ENCODE measurements at regions not wholly inside any gene's neighbourhood (a gene's known extent, or its start where the extent isn't known, plus 50 kb on each side); places are given as distances from the start of the nearest gene placed in this dataset.

DNA sequence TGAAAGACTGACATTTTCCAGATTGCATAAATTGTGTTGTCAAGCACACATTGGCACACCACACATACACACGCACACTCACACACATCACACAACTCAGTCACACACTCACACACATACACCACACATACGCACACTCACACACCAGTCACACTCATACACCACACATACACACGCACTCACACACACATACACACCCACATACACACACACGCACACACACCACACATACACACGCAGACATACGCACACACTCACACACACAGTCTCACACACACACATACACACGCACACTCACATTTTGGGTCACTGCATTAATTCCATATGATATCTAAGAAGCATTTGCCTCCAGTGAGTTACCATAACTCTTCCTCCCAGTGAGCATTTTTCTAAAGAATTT lies 578.3 kb upstream of the FRG1 start:
- Histone ChIP-seq H3K4me2 (ENCODE audit: extremely low read depth, insufficient read depth, low read length) (no peak overlapping the region), H3K4me1 (ENCODE audit: control insufficient read depth, extremely low read depth, insufficient read depth, low read length) (no peaks in the 10 kb centered on the region), H3K9ac (ENCODE audit: insufficient read depth, low read length) (no peak overlapping the region), H3K4me3 (replicated peaks in 1 of 4; ENCODE audit: control extremely low read depth in 1 of 4, insufficient read depth in 1 of 4, low read depth in 3 of 4, low read length in 4 of 4) (no peak overlapping the region), H3K79me2 (ENCODE audit: control insufficient read depth, insufficient read depth, low read length) (no peaks in the 10 kb centered on the region), H3K27ac (ENCODE audit: insufficient read depth, low read length) (no peak overlapping the region), H3K9me3 (ENCODE audit: control insufficient read depth, insufficient read depth, low read depth, low read length) (no peaks in the 10 kb centered on the region), H4K20me1 (ENCODE audit: control insufficient read depth, extremely low read depth, insufficient read depth, low read length) (no peaks in the 10 kb centered on the region), H2AFZ (ENCODE audit: low read length) (no peak overlapping the region), H3K36me3 (ENCODE audit: control insufficient read depth, insufficient read depth, low read length) (no peaks in the 10 kb centered on the region), H3K27me3 (ENCODE audit: control insufficient read depth, insufficient read depth, low read length) (no peaks in the 10 kb centered on the region)
- DNase-seq (ENCODE audit: low read depth in 2 of 2): no peak
- TF ChIP-seq, protein P1, sequence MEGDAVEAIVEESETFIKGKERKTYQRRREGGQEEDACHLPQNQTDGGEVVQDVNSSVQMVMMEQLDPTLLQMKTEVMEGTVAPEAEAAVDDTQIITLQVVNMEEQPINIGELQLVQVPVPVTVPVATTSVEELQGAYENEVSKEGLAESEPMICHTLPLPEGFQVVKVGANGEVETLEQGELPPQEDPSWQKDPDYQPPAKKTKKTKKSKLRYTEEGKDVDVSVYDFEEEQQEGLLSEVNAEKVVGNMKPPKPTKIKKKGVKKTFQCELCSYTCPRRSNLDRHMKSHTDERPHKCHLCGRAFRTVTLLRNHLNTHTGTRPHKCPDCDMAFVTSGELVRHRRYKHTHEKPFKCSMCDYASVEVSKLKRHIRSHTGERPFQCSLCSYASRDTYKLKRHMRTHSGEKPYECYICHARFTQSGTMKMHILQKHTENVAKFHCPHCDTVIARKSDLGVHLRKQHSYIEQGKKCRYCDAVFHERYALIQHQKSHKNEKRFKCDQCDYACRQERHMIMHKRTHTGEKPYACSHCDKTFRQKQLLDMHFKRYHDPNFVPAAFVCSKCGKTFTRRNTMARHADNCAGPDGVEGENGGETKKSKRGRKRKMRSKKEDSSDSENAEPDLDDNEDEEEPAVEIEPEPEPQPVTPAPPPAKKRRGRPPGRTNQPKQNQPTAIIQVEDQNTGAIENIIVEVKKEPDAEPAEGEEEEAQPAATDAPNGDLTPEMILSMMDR (conservative IDR thresholded peaks at IDR 0.05 in 1 of 2, IDR thresholded peaks at IDR 0.05 in 1 of 2; ENCODE audit: low read depth in 1 of 2, low read length in 2 of 2): no peak
- TF ChIP-seq EZH2 (IDR thresholded peaks at IDR 0.05; ENCODE audit: low read length, missing control alignments): no peak

DNA sequence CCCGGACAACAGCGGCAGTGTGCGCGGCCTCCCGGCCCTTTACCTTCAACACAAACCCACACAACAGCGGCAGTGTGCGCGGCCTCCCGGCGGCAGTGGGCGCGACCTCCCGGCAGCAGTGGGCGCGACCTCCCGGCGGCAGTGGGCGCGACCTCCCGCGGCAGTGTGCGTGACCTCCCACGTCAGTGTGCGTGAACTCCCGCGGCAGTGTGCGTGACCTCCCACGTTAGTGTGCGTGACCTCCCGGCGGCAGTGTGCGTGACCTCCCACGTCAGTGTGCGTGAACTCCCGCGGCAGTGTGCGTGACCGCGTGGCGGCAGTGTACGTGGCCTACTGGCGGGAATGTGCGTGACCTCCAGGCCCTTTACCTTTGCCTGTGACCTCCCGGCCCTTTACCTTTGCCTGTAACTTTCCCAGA lies 576.6 kb upstream of the FRG1 start:
- DNase-seq (ENCODE audit: low read depth in 2 of 2): no peak
- no peaks in the 10 kb centered on the region for H4K20me1 ChIP-seq (ENCODE audit: control insufficient read depth, extremely low read depth, insufficient read depth, low read length)
- H3K4me2 ChIP-seq (ENCODE audit: extremely low read depth, insufficient read depth, low read length): no peak overlapping the region
- no peaks in the 10 kb centered on the region for H3K79me2 ChIP-seq (ENCODE audit: control insufficient read depth, insufficient read depth, low read length)
- H3K4me3 ChIP-seq (replicated peaks in 1 of 4; ENCODE audit: control extremely low read depth in 1 of 4, insufficient read depth in 1 of 4, low read depth in 3 of 4, low read length in 4 of 4): no peak overlapping the region
- no peak overlapping the region for H3K27ac ChIP-seq (ENCODE audit: insufficient read depth, low read length)
- no peak overlapping the region for H3K9ac ChIP-seq (ENCODE audit: insufficient read depth, low read length)
- TF ChIP-seq, protein P1 (conservative IDR thresholded peaks at IDR 0.05 in 1 of 2, IDR thresholded peaks at IDR 0.05 in 1 of 2; ENCODE audit: low read depth in 1 of 2, low read length in 2 of 2): no peak
- no peak for TF ChIP-seq EZH2 (IDR thresholded peaks at IDR 0.05; ENCODE audit: low read length, missing control alignments)
- no peak overlapping the region for H2AFZ ChIP-seq (ENCODE audit: low read length)
- H3K4me1 ChIP-seq (ENCODE audit: control insufficient read depth, extremely low read depth, insufficient read depth, low read length): no peaks in the 10 kb centered on the region
- H3K36me3 ChIP-seq (ENCODE audit: control insufficient read depth, insufficient read depth, low read length): no peaks in the 10 kb centered on the region
- H3K9me3 ChIP-seq (ENCODE audit: control insufficient read depth, insufficient read depth, low read depth, low read length): no peaks in the 10 kb centered on the region
- no peaks in the 10 kb centered on the region for H3K27me3 ChIP-seq (ENCODE audit: control insufficient read depth, insufficient read depth, low read length)

DNA sequence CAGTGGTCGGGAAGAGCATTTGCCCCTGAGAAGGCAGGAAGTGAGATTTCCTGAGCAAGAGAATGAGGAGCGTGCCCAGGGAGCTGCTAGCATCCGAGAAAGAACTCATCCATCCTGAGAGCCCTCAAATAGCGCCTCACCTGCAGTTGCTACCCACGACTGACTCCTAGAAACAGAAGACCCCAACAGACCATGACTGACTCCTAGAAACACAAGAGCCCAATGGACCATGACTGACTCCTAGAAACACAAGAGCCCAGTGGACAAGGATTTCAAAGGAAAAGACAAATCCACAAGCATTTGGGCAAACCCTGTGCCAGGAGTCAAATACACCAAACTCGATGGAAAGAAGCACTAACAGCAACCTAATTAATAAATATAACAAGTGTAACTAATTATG lies 575.2 kb upstream of the FRG1 start:
- Histone ChIP-seq H3K79me2 (ENCODE audit: control insufficient read depth, insufficient read depth, low read length) (no peaks in the 10 kb centered on the region), H3K4me1 (ENCODE audit: control insufficient read depth, extremely low read depth, insufficient read depth, low read length) (no peaks in the 10 kb centered on the region), H3K27ac (ENCODE audit: insufficient read depth, low read length) (no peak overlapping the region), H4K20me1 (ENCODE audit: control insufficient read depth, extremely low read depth, insufficient read depth, low read length) (no peaks in the 10 kb centered on the region), H3K27me3 (ENCODE audit: control insufficient read depth, insufficient read depth, low read length) (no peaks in the 10 kb centered on the region), H3K9ac (ENCODE audit: insufficient read depth, low read length) (no peak overlapping the region), H3K36me3 (ENCODE audit: control insufficient read depth, insufficient read depth, low read length) (no peaks in the 10 kb centered on the region), H3K4me2 (ENCODE audit: extremely low read depth, insufficient read depth, low read length) (no peak overlapping the region), H3K9me3 (ENCODE audit: control insufficient read depth, insufficient read depth, low read depth, low read length) (no peaks in the 10 kb centered on the region), H3K4me3 (replicated peaks in 1 of 4; ENCODE audit: control extremely low read depth in 1 of 4, insufficient read depth in 1 of 4, low read depth in 3 of 4, low read length in 4 of 4) (no peak overlapping the region), H2AFZ (ENCODE audit: low read length) (no peak overlapping the region)
- no peak for DNase-seq (ENCODE audit: low read depth in 2 of 2)
- TF ChIP-seq, protein P1 (conservative IDR thresholded peaks at IDR 0.05 in 1 of 2, IDR thresholded peaks at IDR 0.05 in 1 of 2; ENCODE audit: low read depth in 1 of 2, low read length in 2 of 2): no peak
- TF ChIP-seq EZH2 (IDR thresholded peaks at IDR 0.05; ENCODE audit: low read length, missing control alignments): no peak

Data from fibroblast of lung (primary cell).